OCI-LY1 (cell line): ENCODE measurements at regions not wholly inside any gene's neighbourhood (a gene's known extent, or its start where the extent isn't known, plus 50 kb on each side); places are given as distances from the start of the nearest gene placed in this dataset.

Experiments used
- H2AFZ ChIP-seq: fragments of 200-600 bp; sonication (generic), shearing (Covaris generic); 2 replicates; pipeline ENCODE4 v1.6.0; 2014; ENCODE audit warnings: antibody characterized with exemption, mild to moderate bottlenecking, low read length
- H3F3A ChIP-seq: fragments of 200-600 bp; sonication (generic), shearing (Covaris generic); 2 replicates; pipeline ENCODE4 v1.6.0; 2014; ENCODE audit warnings: mild to moderate bottlenecking, antibody characterized with exemption, low read length, moderate library complexity; ENCODE audit not compliant: insufficient read depth
- H3K27ac ChIP-seq: fragments of 200-600 bp; sonication (generic); 2 replicates; pipeline ENCODE4 v1.5.1; 2014; ENCODE audit warnings: low read length, mixed run types, mild to moderate bottlenecking, low read depth; ENCODE audit not compliant: poor library complexity, severe bottlenecking
- H3K27me3 ChIP-seq: fragments of 200-600 bp; sonication (generic); 2 replicates; pipeline ENCODE4 v1.6.0; 2014; ENCODE audit warnings: antibody characterized with exemption, mild to moderate bottlenecking, low read length, moderate library complexity; ENCODE audit not compliant: insufficient read depth
- H3K36me3 ChIP-seq: fragments of 200-600 bp; sonication (generic); 2 replicates; pipeline ENCODE4 v1.6.1; 2014; ENCODE audit warnings: mild to moderate bottlenecking, antibody characterized with exemption, low read length, moderate library complexity, mixed read lengths; ENCODE audit not compliant: insufficient read depth
- H3K4me1 ChIP-seq: fragments of 200-600 bp; sonication (generic); 2 replicates; pipeline ENCODE4 v1.5.1; 2014; ENCODE audit warnings: mild to moderate bottlenecking, low read length, moderate library complexity; ENCODE audit not compliant: insufficient read depth, severe bottlenecking
- H3K4me2 ChIP-seq: fragments of 200-600 bp; sonication (generic), shearing (Covaris generic); 2 replicates; pipeline ENCODE4 v1.6.1; 2014; ENCODE audit warnings: low read length
- H3K4me3 ChIP-seq: fragments of 200-600 bp; sonication (generic); 2 replicates; pipeline ENCODE4 v1.5.1; 2014; ENCODE audit warnings: low read length, low read depth, mild to moderate bottlenecking, mixed read lengths; ENCODE audit not compliant: poor library complexity, severe bottlenecking
- H3K79me2 ChIP-seq: fragments of 200-600 bp; shearing (Covaris generic); 2 replicates; pipeline ENCODE4 v1.6.1; 2016; ENCODE audit warnings: mixed run types, low read length, mixed read lengths; ENCODE audit not compliant: insufficient read depth
- H3K9ac ChIP-seq: fragments of 200-600 bp; sonication (generic), shearing (Covaris generic); 2 replicates; pipeline ENCODE4 v1.6.1; 2014; ENCODE audit warnings: mild to moderate bottlenecking, low read length, mixed read lengths
- H3K9me2 ChIP-seq: fragments of 200-600 bp; sonication (generic), shearing (Covaris generic); 2 replicates; pipeline ENCODE4 v1.6.1; 2014; ENCODE audit warnings: low read depth, mild to moderate bottlenecking, low read length, mixed read lengths
- H3K9me3 ChIP-seq: fragments of 200-600 bp; shearing (Covaris generic); 2 replicates; pipeline ENCODE4 v1.6.1; 2014; ENCODE audit warnings: low read length, mixed read lengths
- H4K20me1 ChIP-seq: fragments of 200-600 bp; sonication (generic), shearing (Covaris generic); 2 replicates; pipeline ENCODE4 v1.6.0; 2016; ENCODE audit warnings: mild to moderate bottlenecking, low read length; ENCODE audit not compliant: insufficient read depth
- CTCF ChIP-seq: fragments of 200-600 bp; sonication (generic), shearing (Covaris generic); IDR thresholded peaks from 2 replicates; pipeline ENCODE4 v1.5.1; 2017; ENCODE audit warnings: mild to moderate bottlenecking, antibody characterized with exemption, low read length, moderate library complexity, mixed read lengths
- EZH2 ChIP-seq: fragments of 200-600 bp; sonication (generic), shearing (Covaris generic); IDR thresholded peaks from 2 replicates; pipeline ENCODE4 v1.8.0; 2017; ENCODE audit warnings: borderline replicate concordance, mixed run types, mild to moderate bottlenecking, antibody characterized with exemption, low read length, moderate library complexity, mixed read lengths

GRCh38 chr22:48135592-48135991, 1373.1 kb downstream of the TBC1D22A start:
- H3K36me3 ChIP-seq, result no peaks in the 10 kb centered on the region; the same call in 1 of the 2 replicates
- no peaks in the 10 kb centered on the region for H3F3A ChIP-seq
- no peak overlapping the region for H2AFZ ChIP-seq
- no peaks in the 10 kb centered on the region for H3K27me3 ChIP-seq
- no peak overlapping the region for H3K27ac ChIP-seq
- H3K9me2 ChIP-seq, result no peaks in the 10 kb centered on the region
- no peaks in the 10 kb centered on the region for H4K20me1 ChIP-seq
- no peak overlapping the region for H3K4me3 ChIP-seq
- TF ChIP-seq CTCF (no peak), EZH2 (no peak)
- no peak overlapping the region for H3K4me2 ChIP-seq
- no peak overlapping the region for H3K9ac ChIP-seq
- H3K9me3 ChIP-seq, result no peaks in the 10 kb centered on the region
- H3K4me1 ChIP-seq, result no peaks in the 10 kb centered on the region
- no peaks in the 10 kb centered on the region for H3K79me2 ChIP-seq

- H3K36me3 ChIP-seq, result no peaks in the 10 kb centered on the region
- H3K4me1 ChIP-seq, result no peaks in the 10 kb centered on the region
- H2AFZ ChIP-seq, result no peak overlapping the region
- no peak overlapping the region for H3K27ac ChIP-seq
- H3F3A ChIP-seq, result no peaks in the 10 kb centered on the region
- H4K20me1 ChIP-seq, result no peaks in the 10 kb centered on the region
- no peak overlapping the region for H3K9ac ChIP-seq
- no peaks in the 10 kb centered on the region for H3K9me2 ChIP-seq
- H3K4me3 ChIP-seq, result no peak overlapping the region
- no peak overlapping the region for H3K4me2 ChIP-seq
- no peaks in the 10 kb centered on the region for H3K79me2 ChIP-seq
- H3K27me3 ChIP-seq, result no peaks in the 10 kb centered on the region
- TF ChIP-seq CTCF, result no peak
- TF ChIP-seq EZH2, result no peak
- peaks cover 7% of the 10 kb centered on the region for H3K9me3 ChIP-seq
These were observed 1363.0 kb downstream of the TBC1D22A start for GRCh38 chr22:48125416-48125815.

GRCh38 chr22:48121984-48122383, 1359.5 kb downstream of the TBC1D22A start:
- no peak overlapping the region for H2AFZ ChIP-seq
- no peak overlapping the region for H3K4me2 ChIP-seq
- no peaks in the 10 kb centered on the region for H3K79me2 ChIP-seq
- TF ChIP-seq CTCF (no peak), EZH2 (no peak)
- H3K9me2 ChIP-seq, result no peaks in the 10 kb centered on the region
- H3K9ac ChIP-seq, result no peak overlapping the region
- peaks cover 7% of the 10 kb centered on the region for H3K9me3 ChIP-seq
- no peak overlapping the region for H3K4me3 ChIP-seq
- no peak overlapping the region for H3K27ac ChIP-seq
- H3K27me3 ChIP-seq, result no peaks in the 10 kb centered on the region
- H3K4me1 ChIP-seq, result peaks cover 13% of the 10 kb centered on the region
- H3K36me3 ChIP-seq, result no peaks in the 10 kb centered on the region
- H3F3A ChIP-seq, result no peaks in the 10 kb centered on the region
- no peaks in the 10 kb centered on the region for H4K20me1 ChIP-seq
